MG63 (cell line): ENCODE measurements at regions not wholly inside any gene's neighbourhood (a gene's known extent, or its start where the extent isn't known, plus 50 kb on each side); places are given as distances from the start of the nearest gene placed in this dataset.

Source experiments
- DNase-seq: peaks from one replicate; pipeline ENCODE4 v3.0.0-alpha.2; 2020
- H3K27me3 ChIP-seq: fragments of 250-450 bp; sonication (Bioruptor Pico); 2 replicates; pipeline ENCODE4 v1.5.1; 2020; ENCODE audit warnings: mild to moderate bottlenecking, moderate library complexity
- H3K36me3 ChIP-seq: fragments of 250-450 bp; sonication (Bioruptor Pico); 2 replicates; pipeline ENCODE4 v1.5.1; 2020; ENCODE audit warnings: mild to moderate bottlenecking, moderate library complexity
- H3K4me3 ChIP-seq: fragments of 250-450 bp; sonication (Bioruptor Pico); 2 replicates; pipeline ENCODE4 v1.5.1; 2020; ENCODE audit warnings: mild to moderate bottlenecking, moderate library complexity
- H3K9me3 ChIP-seq: fragments of 250-450 bp; sonication (Bioruptor Pico); 2 replicates; pipeline ENCODE4 v1.5.1; 2020; ENCODE audit warnings: mild to moderate bottlenecking, moderate library complexity

GRCh38 chr4:148793221-148793620 lies 351.0 kb upstream of the NR3C2 start:
- no peak for DNase-seq
- no peak overlapping the region for H3K4me3 ChIP-seq

GRCh38 chr4:148790691-148791090 lies 348.5 kb upstream of the NR3C2 start:
- H3K36me3 ChIP-seq: no peaks in the 10 kb centered on the region
- H3K4me3 ChIP-seq: no peak overlapping the region
- no peaks in the 10 kb centered on the region for H3K27me3 ChIP-seq
- H3K9me3 ChIP-seq: no peaks in the 10 kb centered on the region
- DNase-seq: no peak

More at GRCh38 chr4:148793221-148793620, 351.0 kb upstream of the NR3C2 start:
- Histone ChIP-seq H3K9me3 (no peaks in the 10 kb centered on the region), H3K27me3 (no peaks in the 10 kb centered on the region), H3K36me3 (no peaks in the 10 kb centered on the region)

GRCh38 chr4:148790246-148790645 lies 348.0 kb upstream of the NR3C2 start:
- no peak for DNase-seq
- H3K36me3 ChIP-seq: no peaks in the 10 kb centered on the region
- H3K4me3 ChIP-seq: no peak overlapping the region
- H3K27me3 ChIP-seq: no peaks in the 10 kb centered on the region
- H3K9me3 ChIP-seq: no peaks in the 10 kb centered on the region

GRCh38 chr4:148787831-148788477 lies 345.7 kb upstream of the NR3C2 start:
- Histone ChIP-seq H3K36me3 (no peaks in the 10 kb centered on the region), H3K9me3 (no peaks in the 10 kb centered on the region), H3K27me3 (no peaks in the 10 kb centered on the region), H3K4me3 (no peak overlapping the region)
- DNase-seq: no peak

- Histone ChIP-seq H3K27me3 (no peaks in the 10 kb centered on the region), H3K9me3 (no peaks in the 10 kb centered on the region), H3K4me3 (no peak overlapping the region), H3K36me3 (no peaks in the 10 kb centered on the region)
- DNase-seq: no peak
These were observed 345.1 kb upstream of the NR3C2 start for GRCh38 chr4:148787285-148787684.

- Histone ChIP-seq H3K36me3 (no peaks in the 10 kb centered on the region), H3K4me3 (no peak overlapping the region), H3K27me3 (no peaks in the 10 kb centered on the region), H3K9me3 (no peaks in the 10 kb centered on the region)
- no peak for DNase-seq
These were observed 344.5 kb upstream of the NR3C2 start for GRCh38 chr4:148786699-148787098.

- H3K4me3 ChIP-seq: no peak overlapping the region
- H3K9me3 ChIP-seq: no peaks in the 10 kb centered on the region
- H3K27me3 ChIP-seq: no peaks in the 10 kb centered on the region
- H3K36me3 ChIP-seq: no peaks in the 10 kb centered on the region
- DNase-seq: no peak
These were observed 340.1 kb upstream of the NR3C2 start for GRCh38 chr4:148782284-148782683.

- no peaks in the 10 kb centered on the region for H3K9me3 ChIP-seq
- no peak for DNase-seq
- no peaks in the 10 kb centered on the region for H3K27me3 ChIP-seq
- H3K36me3 ChIP-seq: no peaks in the 10 kb centered on the region
- H3K4me3 ChIP-seq: no peak overlapping the region
These were observed 338.3 kb upstream of the NR3C2 start for GRCh38 chr4:148780426-148781005.

- no peaks in the 10 kb centered on the region for H3K27me3 ChIP-seq
- no peaks in the 10 kb centered on the region for H3K9me3 ChIP-seq
- no peaks in the 10 kb centered on the region for H3K36me3 ChIP-seq
- no peak overlapping the region for H3K4me3 ChIP-seq
- DNase-seq: no peak
These were observed 337.6 kb upstream of the NR3C2 start for GRCh38 chr4:148779771-148780170.

- H3K9me3 ChIP-seq: no peaks in the 10 kb centered on the region
- H3K4me3 ChIP-seq: no peak overlapping the region
- no peak for DNase-seq
- H3K36me3 ChIP-seq: no peaks in the 10 kb centered on the region
- no peaks in the 10 kb centered on the region for H3K27me3 ChIP-seq
These were observed 336.9 kb upstream of the NR3C2 start for GRCh38 chr4:148778980-148779675.

GRCh38 chr4:148776941-148777340 lies 334.7 kb upstream of the NR3C2 start:
- no peak for DNase-seq
- no peaks in the 10 kb centered on the region for H3K36me3 ChIP-seq
- no peaks in the 10 kb centered on the region for H3K9me3 ChIP-seq
- H3K4me3 ChIP-seq: no peak overlapping the region
- H3K27me3 ChIP-seq: no peaks in the 10 kb centered on the region

GRCh38 chr4:148774134-148774533 lies 331.9 kb upstream of the NR3C2 start:
- DNase-seq: no peak
- Histone ChIP-seq H3K36me3 (no peaks in the 10 kb centered on the region), H3K9me3 (no peaks in the 10 kb centered on the region), H3K4me3 (no peak overlapping the region), H3K27me3 (no peaks in the 10 kb centered on the region)

- H3K9me3 ChIP-seq: no peaks in the 10 kb centered on the region
- no peak for DNase-seq
- no peaks in the 10 kb centered on the region for H3K27me3 ChIP-seq
These were observed 331.1 kb upstream of the NR3C2 start for GRCh38 chr4:148773313-148773712.

GRCh38 chr4:148770848-148771247 lies 328.6 kb upstream of the NR3C2 start:
- no peak for DNase-seq
- Histone ChIP-seq H3K27me3 (no peaks in the 10 kb centered on the region), H3K4me3 (no peak overlapping the region), H3K9me3 (no peaks in the 10 kb centered on the region), H3K36me3 (no peaks in the 10 kb centered on the region)

More at GRCh38 chr4:148773313-148773712, 331.1 kb upstream of the NR3C2 start:
- Histone ChIP-seq H3K4me3 (no peak overlapping the region), H3K36me3 (no peaks in the 10 kb centered on the region)

GRCh38 chr4:148770377-148770776 lies 328.2 kb upstream of the NR3C2 start:
- Histone ChIP-seq H3K4me3 (no peak overlapping the region), H3K36me3 (no peaks in the 10 kb centered on the region), H3K9me3 (no peaks in the 10 kb centered on the region), H3K27me3 (no peaks in the 10 kb centered on the region)
- DNase-seq: no peak

GRCh38 chr4:148764720-148765119 lies 322.5 kb upstream of the NR3C2 start:
- no peaks in the 10 kb centered on the region for H3K36me3 ChIP-seq
- no peak for DNase-seq
- H3K27me3 ChIP-seq: no peaks in the 10 kb centered on the region
- no peaks in the 10 kb centered on the region for H3K9me3 ChIP-seq
- no peak overlapping the region for H3K4me3 ChIP-seq

GRCh38 chr4:148757171-148757570 lies 315.0 kb upstream of the NR3C2 start:
- DNase-seq: no peak

GRCh38 chr4:148749403-148749802 lies 307.2 kb upstream of the NR3C2 start:
- Histone ChIP-seq H3K36me3 (no peaks in the 10 kb centered on the region), H3K27me3 (no peaks in the 10 kb centered on the region), H3K4me3 (no peak overlapping the region), H3K9me3 (no peaks in the 10 kb centered on the region)
- no peak for DNase-seq

More at GRCh38 chr4:148757171-148757570, 315.0 kb upstream of the NR3C2 start:
- no peaks in the 10 kb centered on the region for H3K36me3 ChIP-seq
- no peaks in the 10 kb centered on the region for H3K27me3 ChIP-seq
- no peak overlapping the region for H3K4me3 ChIP-seq
- H3K9me3 ChIP-seq: no peaks in the 10 kb centered on the region
